ENCODE measurements at regions not wholly inside any gene's neighbourhood (a gene's known extent, or its start where the extent isn't known, plus 50 kb on each side); places are given as distances from the start of the nearest gene placed in this dataset.

GRCh38 chr9:16098306-16098705 lies 545.5 kb downstream of the CCDC171 start:
- DNase-seq (ENCODE audit: low read depth), result no peak

GRCh38 chr9:16099732-16100536 lies 547.1 kb downstream of the CCDC171 start:
- no peak for DNase-seq (ENCODE audit: low read depth)

DNA sequence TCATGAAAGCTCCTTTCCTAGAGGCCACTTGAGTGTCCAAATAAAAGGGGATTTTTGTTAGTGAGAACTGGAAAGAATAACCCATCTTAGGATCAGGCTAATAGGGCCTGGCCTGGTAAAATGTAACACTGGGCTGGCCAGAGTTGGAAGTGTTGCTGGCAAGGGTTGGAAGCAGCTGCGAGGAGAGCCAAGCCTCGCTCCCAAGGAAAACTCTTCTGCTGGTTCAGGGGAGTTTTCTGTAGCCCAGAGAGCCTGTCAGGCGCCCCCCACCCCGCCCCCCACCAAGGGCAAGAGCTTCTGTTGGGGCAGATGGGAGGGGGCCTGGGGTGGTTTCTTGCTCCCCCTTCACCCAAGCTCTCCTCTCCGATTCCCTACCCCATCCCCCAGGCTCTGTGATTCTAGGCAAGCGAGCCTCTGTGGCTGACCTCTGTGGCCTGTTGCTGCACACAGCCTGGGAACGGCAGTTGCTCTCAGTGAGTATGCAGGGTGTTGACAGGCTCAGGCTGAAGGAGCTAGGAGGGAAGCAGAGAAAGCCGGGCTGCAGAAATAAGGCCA lies 547.8 kb downstream of the CCDC171 start:
- peak; percentile 41 for DNase-seq (ENCODE audit: low read depth)

DNA sequence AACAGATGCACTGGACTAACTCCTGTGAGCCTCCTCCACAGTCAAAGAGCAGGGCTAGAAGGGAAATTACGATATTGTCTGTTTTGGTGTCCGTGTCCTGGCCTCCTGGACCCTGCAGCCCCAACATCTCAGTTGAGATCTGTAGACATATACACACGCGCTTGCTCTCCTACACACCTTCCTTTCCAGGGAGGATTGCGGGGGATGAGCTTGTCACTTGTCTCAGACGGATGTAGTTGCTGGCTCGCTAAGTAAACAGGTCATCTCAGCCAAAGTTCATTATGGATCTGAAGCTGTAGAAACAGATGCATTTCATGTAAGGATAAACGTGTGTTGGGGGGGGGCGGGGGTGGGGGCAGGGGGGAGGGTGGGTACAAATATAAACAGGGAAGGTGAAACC lies 549.3 kb downstream of the CCDC171 start:
- DNase-seq (ENCODE audit: low read depth), result no peak

- peak; percentile 58 for DNase-seq (ENCODE audit: low read depth)
These were observed 551.0 kb downstream of the CCDC171 start for GRCh38 chr9:16103620-16104397.

- DNase-seq (ENCODE audit: low read depth), result peak; percentile 93
These were observed 552.6 kb downstream of the CCDC171 start for GRCh38 chr9:16105168-16106020.

- DNase-seq (ENCODE audit: low read depth), result no peak
These were observed 553.3 kb downstream of the CCDC171 start for GRCh38 chr9:16106021-16106571.

DNA sequence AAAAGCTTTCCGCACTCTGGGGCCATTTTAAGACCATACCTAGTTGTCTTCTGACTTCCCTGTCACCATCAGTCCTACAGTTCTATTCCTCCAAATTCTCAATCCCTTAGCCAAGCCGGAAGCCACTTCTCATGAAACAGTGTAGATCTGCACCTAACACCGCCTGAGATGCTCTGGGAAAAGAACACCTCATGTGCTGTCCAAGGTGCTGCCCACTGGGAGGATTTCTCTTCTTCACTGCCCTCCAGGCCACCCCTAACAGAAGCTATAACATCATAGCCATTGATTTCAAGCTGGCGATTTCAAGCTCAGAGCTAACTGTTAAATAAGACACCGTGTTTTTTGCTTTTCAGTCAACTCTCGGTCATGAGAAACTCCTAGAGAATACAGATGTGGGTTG lies 559.3 kb downstream of the CCDC171 start:
- DNase-seq (ENCODE audit: low read depth), result no peak

- DNase-seq (ENCODE audit: low read depth), result no peak
These were observed 563.2 kb downstream of the CCDC171 start for GRCh38 chr9:16115994-16116393.

DNA sequence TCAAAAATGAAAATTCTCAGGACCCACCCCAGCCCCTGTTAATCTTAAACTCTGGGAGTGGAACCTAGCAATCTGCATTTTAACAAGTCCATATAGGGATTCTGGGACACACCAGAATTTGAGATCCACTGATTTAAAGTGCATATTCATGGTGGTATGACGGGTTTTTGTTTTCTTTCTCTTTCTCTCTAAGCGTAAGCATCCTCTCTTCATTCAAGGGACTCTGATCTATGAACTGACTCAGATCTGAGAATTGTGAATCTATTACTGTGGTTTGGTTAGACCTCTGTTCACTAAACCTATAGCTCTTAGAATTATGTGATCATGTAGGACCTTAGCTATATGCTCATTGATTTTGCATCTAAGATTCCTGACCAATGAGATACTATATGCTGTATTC lies 565.2 kb downstream of the CCDC171 start:
- no peak for DNase-seq (ENCODE audit: low read depth)

- DNase-seq (ENCODE audit: low read depth), result no peak
These were observed 566.7 kb downstream of the CCDC171 start for GRCh38 chr9:16119261-16120230.

DNA sequence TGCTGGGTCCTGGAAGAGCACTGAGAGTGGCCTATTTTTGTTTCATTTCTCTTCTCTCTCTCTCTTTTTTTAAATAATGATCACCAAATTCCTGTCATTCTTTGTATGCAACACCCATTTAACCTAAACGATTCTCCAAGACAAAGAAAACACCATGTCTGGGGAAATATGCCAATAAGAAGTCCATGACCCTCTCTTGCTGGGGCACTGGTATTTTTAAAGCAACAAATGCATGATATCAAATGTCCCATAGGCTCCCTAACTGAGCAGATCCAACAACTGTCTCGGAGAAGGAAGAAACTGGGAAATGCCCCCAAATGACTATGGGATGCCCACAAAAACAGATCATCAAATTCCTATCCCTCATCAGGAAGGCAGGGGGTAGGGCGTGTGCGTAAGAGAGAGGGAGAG lies 567.4 kb downstream of the CCDC171 start:
- peak; percentile 77 for DNase-seq (ENCODE audit: low read depth)

DNA sequence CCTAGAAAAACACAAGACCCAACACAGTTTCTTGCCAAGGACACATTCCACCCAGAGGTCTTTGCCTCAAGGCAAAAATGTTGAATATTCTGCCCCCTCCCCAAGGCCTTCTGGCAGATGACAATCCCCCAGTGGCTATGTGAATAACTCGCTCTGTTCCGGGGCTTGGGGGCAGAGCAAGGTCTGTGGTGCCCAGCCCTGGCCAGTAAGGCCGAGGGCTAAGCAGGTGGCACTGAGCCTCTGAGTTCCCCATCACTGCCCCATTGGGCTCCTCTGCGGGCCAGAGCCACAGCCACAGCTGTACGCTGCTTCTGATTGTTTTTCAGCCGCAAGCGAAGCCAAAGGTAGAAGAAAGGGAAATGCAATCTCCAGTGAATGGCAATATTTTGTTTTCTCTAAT lies 567.9 kb downstream of the CCDC171 start:
- no peak for DNase-seq (ENCODE audit: low read depth)

GRCh38 chr9:16121168-16121567 lies 568.3 kb downstream of the CCDC171 start:
- DNase-seq (ENCODE audit: low read depth), result no peak

- no peak for DNase-seq (ENCODE audit: low read depth)
These were observed 568.9 kb downstream of the CCDC171 start for GRCh38 chr9:16121601-16122286.

GRCh38 chr9:16125629-16126028 lies 572.8 kb downstream of the CCDC171 start:
- peak; percentile 41 for DNase-seq (ENCODE audit: low read depth)

GRCh38 chr9:16126042-16126441 lies 573.2 kb downstream of the CCDC171 start:
- DNase-seq (ENCODE audit: low read depth), result no peak

DNA sequence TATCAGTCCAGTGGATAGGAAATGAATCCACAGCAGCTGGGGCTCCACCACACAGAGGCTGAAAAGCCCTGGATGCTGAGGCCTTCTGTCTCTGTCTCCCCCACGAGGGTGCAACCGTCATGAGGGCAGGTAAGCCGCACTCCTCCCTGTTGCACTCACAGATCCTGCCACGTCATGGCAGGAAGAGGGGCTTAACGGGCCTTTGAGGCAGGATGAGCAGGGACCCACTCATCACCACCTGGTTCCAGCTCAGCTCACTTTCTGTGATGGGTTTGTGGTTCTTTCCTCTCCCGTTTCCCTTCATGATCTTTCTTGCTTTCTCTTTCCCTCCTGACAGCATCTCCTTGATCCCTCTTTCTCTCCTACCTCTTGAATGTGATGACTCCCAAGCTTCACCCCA lies 575.2 kb downstream of the CCDC171 start:
- no peak for DNase-seq (ENCODE audit: low read depth)

DNA sequence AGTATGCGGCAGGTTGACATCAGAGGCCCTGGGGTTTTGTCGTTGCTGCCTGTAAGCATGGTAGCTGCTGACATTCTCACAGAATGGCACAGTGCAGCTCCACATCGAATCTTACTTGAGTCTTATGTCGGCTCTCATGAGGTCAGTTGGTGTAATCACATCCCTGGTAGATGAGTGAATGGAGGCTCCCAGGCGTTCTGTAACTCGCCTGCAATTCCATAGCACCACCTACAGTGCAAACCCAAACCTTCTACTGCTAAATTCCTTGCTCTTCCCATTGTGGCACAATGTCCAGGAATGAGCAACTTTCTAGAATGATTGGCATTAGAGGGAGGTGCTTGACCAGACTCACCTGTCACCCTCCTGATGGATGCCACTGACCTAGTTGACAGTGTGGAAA lies 578.4 kb downstream of the CCDC171 start:
- DNase-seq (ENCODE audit: low read depth), result peak; percentile 32

DNA sequence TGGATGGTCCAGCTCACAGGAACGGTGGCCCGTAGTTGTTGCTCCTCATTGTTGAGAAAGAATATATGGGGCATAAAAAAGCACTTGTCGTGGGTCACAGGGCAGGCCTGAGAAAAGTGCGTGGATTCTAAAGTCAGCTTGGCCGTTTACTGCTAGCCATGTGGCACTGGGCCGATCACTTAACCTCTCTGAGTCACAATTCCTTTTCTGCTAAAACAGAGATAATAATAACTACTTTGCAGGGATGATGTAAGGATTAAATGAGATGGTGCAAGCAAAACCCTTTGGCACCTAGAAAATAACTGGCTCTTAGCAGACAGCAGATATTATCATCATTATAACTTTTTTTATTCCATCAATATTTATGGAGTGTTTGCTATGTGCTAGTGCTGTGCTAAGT lies 579.7 kb downstream of the CCDC171 start:
- DNase-seq (ENCODE audit: low read depth), result no peak
